ENCODE measurements at regions not wholly inside any gene's neighbourhood (a gene's known extent, or its start where the extent isn't known, plus 50 kb on each side); places are given as distances from the start of the nearest gene placed in this dataset.

DNA sequence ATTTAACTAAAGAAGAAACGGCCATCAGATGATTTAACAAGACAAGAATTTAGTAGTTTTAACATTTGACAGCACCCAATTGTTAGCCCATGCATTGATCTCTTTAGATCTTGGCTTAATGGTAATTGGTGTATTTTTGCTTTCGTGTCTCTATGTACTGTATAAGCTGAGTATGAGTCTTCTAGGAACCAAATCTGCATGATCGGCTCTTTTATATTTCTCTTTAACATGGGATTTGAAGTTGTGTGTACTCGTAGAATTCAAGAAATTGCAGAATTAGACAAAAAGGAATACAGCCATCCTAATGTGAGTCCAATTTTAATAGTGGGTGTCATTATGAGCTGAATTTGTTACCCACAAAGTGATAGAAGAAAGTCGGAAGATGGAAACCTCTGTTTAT lies 438.9 kb upstream of the WWC1 start:
- no peaks in the 10 kb centered on the region for H3K9me3 ChIP-seq (ENCODE audit: low read length)
- no peaks in the 10 kb centered on the region for H3F3A ChIP-seq (ENCODE audit: insufficient read depth, low read length, poor library complexity, severe bottlenecking)
- H3K9ac ChIP-seq (ENCODE audit: low read length) = no peak overlapping the region
- H3K27me3 ChIP-seq (ENCODE audit: insufficient read depth, low read depth, low read length) = no peaks in the 10 kb centered on the region
- no peak overlapping the region for H3K4me2 ChIP-seq (ENCODE audit: low read length)
- no peak overlapping the region for H3K4me3 ChIP-seq (ENCODE audit: low read length)
- no peaks in the 10 kb centered on the region for H3K9me2 ChIP-seq (ENCODE audit: insufficient read depth, low read length)
- TF ChIP-seq, protein P1, sequence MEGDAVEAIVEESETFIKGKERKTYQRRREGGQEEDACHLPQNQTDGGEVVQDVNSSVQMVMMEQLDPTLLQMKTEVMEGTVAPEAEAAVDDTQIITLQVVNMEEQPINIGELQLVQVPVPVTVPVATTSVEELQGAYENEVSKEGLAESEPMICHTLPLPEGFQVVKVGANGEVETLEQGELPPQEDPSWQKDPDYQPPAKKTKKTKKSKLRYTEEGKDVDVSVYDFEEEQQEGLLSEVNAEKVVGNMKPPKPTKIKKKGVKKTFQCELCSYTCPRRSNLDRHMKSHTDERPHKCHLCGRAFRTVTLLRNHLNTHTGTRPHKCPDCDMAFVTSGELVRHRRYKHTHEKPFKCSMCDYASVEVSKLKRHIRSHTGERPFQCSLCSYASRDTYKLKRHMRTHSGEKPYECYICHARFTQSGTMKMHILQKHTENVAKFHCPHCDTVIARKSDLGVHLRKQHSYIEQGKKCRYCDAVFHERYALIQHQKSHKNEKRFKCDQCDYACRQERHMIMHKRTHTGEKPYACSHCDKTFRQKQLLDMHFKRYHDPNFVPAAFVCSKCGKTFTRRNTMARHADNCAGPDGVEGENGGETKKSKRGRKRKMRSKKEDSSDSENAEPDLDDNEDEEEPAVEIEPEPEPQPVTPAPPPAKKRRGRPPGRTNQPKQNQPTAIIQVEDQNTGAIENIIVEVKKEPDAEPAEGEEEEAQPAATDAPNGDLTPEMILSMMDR (IDR thresholded peaks at IDR 0.05; ENCODE audit: poor library complexity, severe bottlenecking) = no peak
- TF ChIP-seq, protein P2, sequence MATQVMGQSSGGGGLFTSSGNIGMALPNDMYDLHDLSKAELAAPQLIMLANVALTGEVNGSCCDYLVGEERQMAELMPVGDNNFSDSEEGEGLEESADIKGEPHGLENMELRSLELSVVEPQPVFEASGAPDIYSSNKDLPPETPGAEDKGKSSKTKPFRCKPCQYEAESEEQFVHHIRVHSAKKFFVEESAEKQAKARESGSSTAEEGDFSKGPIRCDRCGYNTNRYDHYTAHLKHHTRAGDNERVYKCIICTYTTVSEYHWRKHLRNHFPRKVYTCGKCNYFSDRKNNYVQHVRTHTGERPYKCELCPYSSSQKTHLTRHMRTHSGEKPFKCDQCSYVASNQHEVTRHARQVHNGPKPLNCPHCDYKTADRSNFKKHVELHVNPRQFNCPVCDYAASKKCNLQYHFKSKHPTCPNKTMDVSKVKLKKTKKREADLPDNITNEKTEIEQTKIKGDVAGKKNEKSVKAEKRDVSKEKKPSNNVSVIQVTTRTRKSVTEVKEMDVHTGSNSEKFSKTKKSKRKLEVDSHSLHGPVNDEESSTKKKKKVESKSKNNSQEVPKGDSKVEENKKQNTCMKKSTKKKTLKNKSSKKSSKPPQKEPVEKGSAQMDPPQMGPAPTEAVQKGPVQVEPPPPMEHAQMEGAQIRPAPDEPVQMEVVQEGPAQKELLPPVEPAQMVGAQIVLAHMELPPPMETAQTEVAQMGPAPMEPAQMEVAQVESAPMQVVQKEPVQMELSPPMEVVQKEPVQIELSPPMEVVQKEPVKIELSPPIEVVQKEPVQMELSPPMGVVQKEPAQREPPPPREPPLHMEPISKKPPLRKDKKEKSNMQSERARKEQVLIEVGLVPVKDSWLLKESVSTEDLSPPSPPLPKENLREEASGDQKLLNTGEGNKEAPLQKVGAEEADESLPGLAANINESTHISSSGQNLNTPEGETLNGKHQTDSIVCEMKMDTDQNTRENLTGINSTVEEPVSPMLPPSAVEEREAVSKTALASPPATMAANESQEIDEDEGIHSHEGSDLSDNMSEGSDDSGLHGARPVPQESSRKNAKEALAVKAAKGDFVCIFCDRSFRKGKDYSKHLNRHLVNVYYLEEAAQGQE (IDR thresholded peaks at IDR 0.05; ENCODE audit: borderline replicate concordance) = no peak
- TF ChIP-seq EZH2 (IDR thresholded peaks at IDR 0.05; ENCODE audit: borderline replicate concordance, insufficient read depth, low read length, poor library complexity, severe bottlenecking) = no peak
- no peak for TF ChIP-seq POLR2AphosphoS5 (IDR thresholded peaks at IDR 0.05)
- no peak for TF ChIP-seq RAD21 (conservative IDR thresholded peaks at IDR 0.05)
- TF ChIP-seq TAF1 (IDR thresholded peaks at IDR 0.05; ENCODE audit: low read depth) = no peak
- no peaks in the 10 kb centered on the region for H3K36me3 ChIP-seq (ENCODE audit: insufficient read depth, low read length)
- H3K79me2 ChIP-seq (replicated peaks; ENCODE audit: insufficient read depth, low read length) = no peaks in the 10 kb centered on the region
- no peak overlapping the region for H2AFZ ChIP-seq (ENCODE audit: low read depth, low read length)
- H4K20me1 ChIP-seq (ENCODE audit: insufficient read depth) = no peaks in the 10 kb centered on the region
- no peak overlapping the region for H3K27ac ChIP-seq (ENCODE audit: low read length)

DNA sequence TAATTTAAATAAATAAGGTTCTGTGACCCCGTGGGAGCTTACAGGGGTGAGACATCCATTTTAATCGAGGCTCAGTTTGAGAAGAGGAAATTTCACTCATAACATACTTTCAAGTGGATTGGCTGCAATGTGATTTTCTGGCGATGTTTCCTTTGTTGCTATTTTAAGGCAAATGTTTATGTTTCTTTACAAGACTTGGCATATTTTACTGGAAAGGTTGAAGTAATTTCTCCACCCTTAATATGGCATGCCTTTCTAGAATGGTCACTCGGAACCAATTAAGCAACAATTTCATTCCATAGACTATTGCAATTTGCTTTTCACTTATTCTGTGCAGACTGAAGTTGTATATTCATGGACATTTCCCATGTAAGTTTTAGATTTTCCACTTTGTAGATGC lies 438.0 kb upstream of the WWC1 start:
- H4K20me1 ChIP-seq (ENCODE audit: insufficient read depth) = no peaks in the 10 kb centered on the region
- H3K4me2 ChIP-seq (ENCODE audit: low read length) = no peak overlapping the region
- no peaks in the 10 kb centered on the region for H3K9me3 ChIP-seq (ENCODE audit: low read length)
- no peaks in the 10 kb centered on the region for H3K36me3 ChIP-seq (ENCODE audit: insufficient read depth, low read length)
- H3K9ac ChIP-seq (ENCODE audit: low read length) = no peak overlapping the region
- H3K27me3 ChIP-seq (ENCODE audit: insufficient read depth, low read depth, low read length) = no peaks in the 10 kb centered on the region
- no peak overlapping the region for H3K4me3 ChIP-seq (ENCODE audit: low read length)
- H3F3A ChIP-seq (ENCODE audit: insufficient read depth, low read length, poor library complexity, severe bottlenecking) = no peaks in the 10 kb centered on the region
- no peaks in the 10 kb centered on the region for H3K79me2 ChIP-seq (replicated peaks; ENCODE audit: insufficient read depth, low read length)
- TF ChIP-seq, protein P2 (IDR thresholded peaks at IDR 0.05; ENCODE audit: borderline replicate concordance) = no peak
- TF ChIP-seq EP300 (conservative IDR thresholded peaks at IDR 0.05; ENCODE audit: poor library complexity, severe bottlenecking) (no peak), RAD21 (conservative IDR thresholded peaks at IDR 0.05) (no peak), TAF1 (IDR thresholded peaks at IDR 0.05; ENCODE audit: low read depth) (no peak), SMC3 (conservative IDR thresholded peaks at IDR 0.05; ENCODE audit: poor library complexity) (no peak), POLR2AphosphoS5 (IDR thresholded peaks at IDR 0.05) (no peak), EZH2 (IDR thresholded peaks at IDR 0.05; ENCODE audit: borderline replicate concordance, insufficient read depth, low read length, poor library complexity, severe bottlenecking) (no peak), MXI1 (conservative IDR thresholded peaks at IDR 0.05; ENCODE audit: poor library complexity, severe bottlenecking) (no peak)
- TF ChIP-seq, protein P1 (IDR thresholded peaks at IDR 0.05; ENCODE audit: poor library complexity, severe bottlenecking) = no peak
- H3K9me2 ChIP-seq (ENCODE audit: insufficient read depth, low read length) = no peaks in the 10 kb centered on the region
- H3K27ac ChIP-seq (ENCODE audit: low read length) = no peak overlapping the region
- no peak overlapping the region for H2AFZ ChIP-seq (ENCODE audit: low read depth, low read length)
